GM18873 (cell line): ENCODE measurements at regions not wholly inside any gene's neighbourhood (a gene's known extent, or its start where the extent isn't known, plus 50 kb on each side); places are given as distances from the start of the nearest gene placed in this dataset.
"Not testable (repeated sequence)": the region's sequence is repeated elsewhere in the genome, so short reads cannot be mapped to it uniquely, and the experiment has no call there.

Experiments used
- ATAC-seq: cut with Tn5 transposase; IDR thresholded peaks from one replicate; pipeline ENCODE4 v1.9.1; 2021; ENCODE audit warnings: mild to moderate bottlenecking, moderate library complexity, moderate number of reproducible peaks; ENCODE audit not compliant: unreplicated experiment, low FRiP score

GRCh38 chr1:219732814-219733491, 120.0 kb upstream of the ZC3H11B start:
- ATAC-seq: no peak

GRCh38 chr1:219731771-219732170, 118.9 kb upstream of the ZC3H11B start:
- no peak for ATAC-seq

GRCh38 chr1:219726480-219727272, 113.8 kb upstream of the ZC3H11B start:
- ATAC-seq: no peak

- ATAC-seq: no peak
These were observed 111.5 kb upstream of the ZC3H11B start for GRCh38 chr1:219724440-219724839.

GRCh38 chr1:219717536-219717935, 104.6 kb upstream of the ZC3H11B start:
- ATAC-seq: no peak

GRCh38 chr1:219716611-219717114, 103.8 kb upstream of the ZC3H11B start:
- no peak for ATAC-seq

GRCh38 chr1:219713981-219714381, 101.1 kb upstream of the ZC3H11B start:
- ATAC-seq: no peak

- no peak for ATAC-seq
These were observed 99.6 kb upstream of the ZC3H11B start for GRCh38 chr1:219712506-219712905.

- no peak for ATAC-seq
These were observed 97.8 kb upstream of the ZC3H11B start for GRCh38 chr1:219710529-219711194.

- no peak for ATAC-seq
These were observed 96.1 kb upstream of the ZC3H11B start for GRCh38 chr1:219708919-219709543.

- ATAC-seq: not testable (repeated sequence)
These were observed 95.0 kb upstream of the ZC3H11B start for GRCh38 chr1:219707885-219708284.

- not testable (repeated sequence) for ATAC-seq
These were observed 91.4 kb upstream of the ZC3H11B start for GRCh38 chr1:219704331-219704730.

- ATAC-seq: no peak
These were observed 90.4 kb upstream of the ZC3H11B start for GRCh38 chr1:219703368-219703639.

GRCh38 chr1:219701476-219701875, 88.6 kb upstream of the ZC3H11B start:
- ATAC-seq: no peak

GRCh38 chr1:219699870-219700269, 87.0 kb upstream of the ZC3H11B start:
- ATAC-seq: no peak

GRCh38 chr1:219697682-219698081, 84.8 kb upstream of the ZC3H11B start:
- ATAC-seq: no peak

GRCh38 chr1:219692981-219693380, 80.1 kb upstream of the ZC3H11B start:
- no peak for ATAC-seq

- ATAC-seq: no peak
These were observed 76.9 kb upstream of the ZC3H11B start for GRCh38 chr1:219689774-219690173.

GRCh38 chr1:219687779-219688178, 74.9 kb upstream of the ZC3H11B start:
- no peak for ATAC-seq

GRCh38 chr1:219686171-219686570, 73.3 kb upstream of the ZC3H11B start:
- ATAC-seq: no peak

GRCh38 chr1:219682788-219683187, 69.9 kb upstream of the ZC3H11B start:
- ATAC-seq: no peak
